RWPE2 (cell line): ENCODE measurements at regions not wholly inside any gene's neighbourhood (a gene's known extent, or its start where the extent isn't known, plus 50 kb on each side); places are given as distances from the start of the nearest gene placed in this dataset.

Experiments
- ATAC-seq: fragments of 200-7000 bp; cut with Tn5 transposase; 3 replicates; pipeline ENCODE4 v1.9.1; 2021; ENCODE audit warnings: low read depth
- DNase-seq: peaks from one replicate; pipeline ENCODE4 v3.0.0-alpha.2; 2020; ENCODE audit warnings: low spot score
- H3K27ac ChIP-seq: fragments of 450-650 bp; 2 replicates; pipeline ENCODE4 v1.5.1; 2017; ENCODE audit warnings: mild to moderate bottlenecking; ENCODE audit not compliant: poor library complexity, severe bottlenecking
- H3K27me3 ChIP-seq: fragments of 250-450 bp; sonication (Bioruptor Pico); 2 replicates; pipeline ENCODE4 v1.5.1; 2021; ENCODE audit warnings: mild to moderate bottlenecking, moderate library complexity; ENCODE audit not compliant: insufficient read depth, poor library complexity, severe bottlenecking
- H3K36me3 ChIP-seq: fragments of 250-450 bp; sonication (Bioruptor Pico); 2 replicates; pipeline ENCODE4 v1.5.1; 2020; ENCODE audit warnings: low read depth, mild to moderate bottlenecking, moderate library complexity
- H3K4me1 ChIP-seq: fragments of 250-450 bp; sonication (Bioruptor Pico); 2 replicates; pipeline ENCODE4 v1.5.1; 2021; ENCODE audit warnings: mild to moderate bottlenecking, moderate library complexity; ENCODE audit not compliant: insufficient read depth, poor library complexity, severe bottlenecking
- H3K4me3 ChIP-seq: fragments of 250-450 bp; sonication (Bioruptor Pico); 2 replicates; pipeline ENCODE4 v1.5.1; 2021; ENCODE audit warnings: mild to moderate bottlenecking, moderate library complexity; ENCODE audit not compliant: severe bottlenecking
- H3K9me3 ChIP-seq: fragments of 250-450 bp; sonication (Bioruptor Pico); 2 replicates; pipeline ENCODE4 v1.5.1; 2021; ENCODE audit warnings: mild to moderate bottlenecking, moderate library complexity; ENCODE audit not compliant: severe bottlenecking
- CTCF ChIP-seq: fragments of 450-650 bp; IDR thresholded peaks from one replicate; pipeline ENCODE4 v1.5.1; 2017; ENCODE audit warnings: mild to moderate bottlenecking, moderate library complexity; ENCODE audit not compliant: poor library complexity, severe bottlenecking

GRCh38 chr15:27635916-27636315 lies 463.2 kb downstream of the OCA2 start:
- Histone ChIP-seq H3K4me1 (no peaks in the 10 kb centered on the region), H3K36me3 (no peaks in the 10 kb centered on the region), H3K4me3 (no peak overlapping the region), H3K27me3 (peaks cover 16% of the 10 kb centered on the region), H3K9me3 (no peaks in the 10 kb centered on the region), H3K27ac (no peak overlapping the region)
- DNase-seq (no peak), ATAC-seq (no peak)
- TF ChIP-seq CTCF = no peak

- Histone ChIP-seq H3K27me3 (no peaks in the 10 kb centered on the region), H3K27ac (no peak overlapping the region), H3K36me3 (no peaks in the 10 kb centered on the region), H3K9me3 (peaks cover 5% of the 10 kb centered on the region), H3K4me1 (no peaks in the 10 kb centered on the region), H3K4me3 (no peak overlapping the region)
- ATAC-seq (no peak), DNase-seq (no peak)
- TF ChIP-seq CTCF = no peak
Measured at GRCh38 chr15:27628486-27628885, 470.6 kb downstream of the OCA2 start.

- no peaks in the 10 kb centered on the region for H3K27me3 ChIP-seq
- H3K4me1 ChIP-seq = no peaks in the 10 kb centered on the region
- H3K36me3 ChIP-seq = no peaks in the 10 kb centered on the region
- peaks cover 5% of the 10 kb centered on the region for H3K9me3 ChIP-seq
- no peak for TF ChIP-seq CTCF
- H3K4me3 ChIP-seq = no peak overlapping the region
- DNase-seq (no peak), ATAC-seq (no peak)
- H3K27ac ChIP-seq = no peak overlapping the region
Measured at GRCh38 chr15:27627623-27628022, 471.5 kb downstream of the OCA2 start.

GRCh38 chr15:27623560-27624305 lies 475.4 kb downstream of the OCA2 start:
- no peak for DNase-seq
- H3K9me3 ChIP-seq = peaks cover 5% of the 10 kb centered on the region
- H3K4me1 ChIP-seq = no peaks in the 10 kb centered on the region
- no peak overlapping the region for H3K27ac ChIP-seq
- H3K27me3 ChIP-seq = peaks cover 21% of the 10 kb centered on the region
- no peak overlapping the region for H3K4me3 ChIP-seq
- no peak for TF ChIP-seq CTCF
- ATAC-seq = no peak
- no peaks in the 10 kb centered on the region for H3K36me3 ChIP-seq

- no peak for TF ChIP-seq CTCF
- Histone ChIP-seq H3K9me3 (peaks cover 5% of the 10 kb centered on the region), H3K36me3 (no peaks in the 10 kb centered on the region), H3K4me1 (no peaks in the 10 kb centered on the region), H3K27me3 (peaks cover 21% of the 10 kb centered on the region), H3K4me3 (no peak overlapping the region), H3K27ac (no peak overlapping the region)
- DNase-seq (no peak), ATAC-seq (no peak)
Measured at GRCh38 chr15:27623149-27623548, 476.0 kb downstream of the OCA2 start.
